ENCODE measurements at regions not wholly inside any gene's neighbourhood (a gene's known extent, or its start where the extent isn't known, plus 50 kb on each side); places are given as distances from the start of the nearest gene placed in this dataset.

DNA sequence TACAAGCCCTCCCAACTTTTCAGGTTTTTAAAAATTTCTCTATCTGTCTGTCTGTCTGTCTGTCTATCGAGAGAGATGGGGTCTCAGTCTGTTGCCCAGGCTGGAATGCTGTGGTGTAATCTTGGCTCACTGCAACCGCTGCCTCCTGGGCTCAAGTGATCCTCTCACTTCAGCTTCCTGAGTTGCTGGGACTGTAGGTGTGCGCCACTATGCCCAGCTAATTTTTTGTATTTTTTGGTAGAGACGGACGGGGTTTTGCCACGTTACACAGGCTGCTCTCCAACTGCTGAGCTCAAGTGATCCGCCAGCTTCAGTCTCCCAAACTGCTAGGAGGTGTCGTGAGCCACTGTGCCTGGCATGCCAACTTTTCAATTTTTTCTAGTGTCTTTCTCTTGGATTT is 437.2 kb downstream of the PCNX1 start:
- no peak for TF ChIP-seq POLR2A (IDR thresholded peaks at IDR 0.05; ENCODE audit: low read length)
- no peak for TF ChIP-seq GATA1 (IDR thresholded peaks at IDR 0.05; ENCODE audit: low read depth, low read length)

Measured in erythroblast (primary cell).